IPS-NIHi7 (cell line): ENCODE measurements at regions not wholly inside any gene's neighbourhood (a gene's known extent, or its start where the extent isn't known, plus 50 kb on each side); places are given as distances from the start of the nearest gene placed in this dataset.

Source experiments
- DNase-seq: peaks from one replicate; pipeline ENCODE4 v3.0.0; 2012; ENCODE audit warnings: mixed read lengths; ENCODE audit errors: extremely low spot score

DNA sequence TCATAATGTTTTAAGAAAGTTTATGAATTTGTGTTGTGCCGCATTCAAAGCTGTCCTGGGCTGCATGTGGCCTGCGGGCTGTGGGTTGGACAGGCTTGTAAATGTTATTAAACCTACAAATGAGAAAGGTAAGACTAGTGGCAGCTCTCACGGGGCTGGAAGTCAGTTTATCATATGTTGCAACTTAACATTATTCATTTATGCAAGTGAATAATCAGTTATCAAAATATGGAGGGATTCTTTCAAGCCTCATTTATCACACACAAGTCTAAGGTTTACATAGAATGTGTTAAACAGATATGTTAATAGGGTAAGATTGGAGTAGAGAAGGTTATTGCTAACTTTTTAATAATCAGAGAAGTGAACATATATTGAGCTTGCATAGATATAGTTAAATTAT lies 442.5 kb upstream of the RGS6 start:
- DNase-seq, result no peak

GRCh38 chr14:71491931-71492330 lies 440.3 kb upstream of the RGS6 start:
- DNase-seq, result no peak

DNA sequence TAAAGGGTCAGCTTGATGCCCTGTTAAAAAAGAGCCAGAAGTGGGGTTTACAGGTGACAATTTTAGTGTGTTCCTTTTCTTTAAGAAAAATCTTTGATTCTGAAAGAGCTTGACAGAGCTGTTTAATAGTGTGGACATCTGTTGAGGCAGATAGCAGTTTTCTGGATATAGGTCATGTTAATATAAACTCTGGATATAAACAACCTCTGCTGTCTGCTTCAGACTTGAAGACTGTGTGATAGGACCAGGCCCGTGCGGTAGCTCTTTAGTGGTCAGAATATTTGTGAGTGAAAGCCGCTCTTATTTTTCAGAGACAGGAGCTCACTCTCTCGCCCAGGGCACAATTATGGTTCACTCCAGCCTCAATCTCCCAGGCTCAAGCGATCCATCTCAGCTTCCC lies 439.9 kb upstream of the RGS6 start:
- no peak for DNase-seq

GRCh38 chr14:71497645-71498086 lies 434.6 kb upstream of the RGS6 start:
- DNase-seq, result no peak

DNA sequence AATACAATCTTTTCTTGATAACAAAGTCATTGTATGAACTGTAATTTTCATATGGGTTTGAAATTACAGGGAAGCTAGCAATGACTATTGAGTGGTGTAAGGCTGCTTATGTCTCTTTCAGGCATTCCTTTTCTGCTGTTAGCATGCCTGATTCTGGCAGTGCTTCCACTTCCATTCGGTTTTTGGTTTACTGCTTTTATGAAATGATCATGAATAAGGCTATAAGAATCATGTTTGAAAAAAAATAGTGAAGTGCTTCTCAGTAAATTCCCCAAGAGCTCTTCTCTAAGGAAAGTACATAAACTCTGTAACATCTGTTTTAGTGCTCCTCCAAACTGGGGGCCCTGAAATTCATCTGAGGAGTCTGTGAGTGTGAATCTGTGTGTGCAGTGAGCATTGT lies 434.0 kb upstream of the RGS6 start:
- no peak for DNase-seq

- no peak for DNase-seq
These were observed 433.2 kb upstream of the RGS6 start for GRCh38 chr14:71499018-71499417.

DNA sequence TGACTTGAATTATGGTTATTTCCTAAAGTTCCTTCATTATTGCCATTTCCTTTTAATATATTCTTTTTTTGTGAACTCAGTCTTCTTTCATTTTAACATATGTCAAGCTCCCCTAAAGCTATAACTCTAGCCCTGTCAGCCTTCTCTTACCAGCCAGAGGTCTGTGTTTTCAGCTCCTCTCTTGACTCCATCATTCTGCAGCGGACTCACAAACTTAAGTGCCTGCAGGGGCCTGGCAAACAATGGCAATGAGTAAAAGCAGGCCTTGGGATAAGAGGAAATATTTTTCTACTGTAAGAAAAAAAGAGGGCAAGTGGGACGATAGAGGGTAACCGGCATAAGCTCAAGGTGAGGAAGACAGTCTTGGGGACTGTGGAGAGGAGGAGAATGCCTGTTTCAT lies 424.5 kb upstream of the RGS6 start:
- no peak for DNase-seq

DNA sequence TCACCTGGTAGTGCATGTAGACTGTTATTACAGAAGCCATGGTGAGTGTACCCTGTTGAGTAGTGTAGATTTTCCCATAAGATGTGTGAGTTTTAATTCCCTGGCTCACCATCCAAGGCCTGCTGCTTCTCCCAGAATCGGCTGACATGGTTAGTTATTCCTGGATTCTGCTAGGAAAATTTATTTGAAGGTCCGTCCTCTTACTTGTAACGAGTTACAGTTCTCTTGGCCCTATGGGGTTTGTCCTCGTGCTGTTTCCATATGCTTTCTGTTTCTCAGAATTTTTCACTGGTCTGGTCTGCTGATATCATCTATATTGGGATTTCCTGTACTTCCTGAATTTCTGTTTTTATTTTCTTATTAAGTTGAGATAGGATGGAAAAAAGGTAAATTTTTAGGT lies 423.3 kb upstream of the RGS6 start:
- DNase-seq, result no peak

DNA sequence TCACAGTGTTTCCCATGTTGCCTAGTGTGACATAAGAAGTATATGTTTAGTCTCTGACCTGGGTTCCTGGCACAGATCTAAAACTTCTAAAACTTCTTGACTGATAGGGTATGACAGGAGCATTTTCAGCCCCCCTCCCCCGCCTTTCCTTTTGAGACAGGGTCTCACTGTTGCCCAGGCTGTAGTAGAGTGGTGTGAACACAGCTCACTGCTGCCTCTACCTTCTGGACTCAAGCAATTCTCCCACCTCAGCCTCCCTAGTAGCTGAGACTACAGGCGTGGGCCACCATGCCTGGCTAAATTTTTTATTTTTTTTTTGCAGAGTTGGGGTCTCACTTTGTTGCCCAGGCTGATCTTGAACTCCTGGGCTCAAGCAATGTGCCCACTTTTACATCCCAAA lies 421.1 kb upstream of the RGS6 start:
- no peak for DNase-seq

DNA sequence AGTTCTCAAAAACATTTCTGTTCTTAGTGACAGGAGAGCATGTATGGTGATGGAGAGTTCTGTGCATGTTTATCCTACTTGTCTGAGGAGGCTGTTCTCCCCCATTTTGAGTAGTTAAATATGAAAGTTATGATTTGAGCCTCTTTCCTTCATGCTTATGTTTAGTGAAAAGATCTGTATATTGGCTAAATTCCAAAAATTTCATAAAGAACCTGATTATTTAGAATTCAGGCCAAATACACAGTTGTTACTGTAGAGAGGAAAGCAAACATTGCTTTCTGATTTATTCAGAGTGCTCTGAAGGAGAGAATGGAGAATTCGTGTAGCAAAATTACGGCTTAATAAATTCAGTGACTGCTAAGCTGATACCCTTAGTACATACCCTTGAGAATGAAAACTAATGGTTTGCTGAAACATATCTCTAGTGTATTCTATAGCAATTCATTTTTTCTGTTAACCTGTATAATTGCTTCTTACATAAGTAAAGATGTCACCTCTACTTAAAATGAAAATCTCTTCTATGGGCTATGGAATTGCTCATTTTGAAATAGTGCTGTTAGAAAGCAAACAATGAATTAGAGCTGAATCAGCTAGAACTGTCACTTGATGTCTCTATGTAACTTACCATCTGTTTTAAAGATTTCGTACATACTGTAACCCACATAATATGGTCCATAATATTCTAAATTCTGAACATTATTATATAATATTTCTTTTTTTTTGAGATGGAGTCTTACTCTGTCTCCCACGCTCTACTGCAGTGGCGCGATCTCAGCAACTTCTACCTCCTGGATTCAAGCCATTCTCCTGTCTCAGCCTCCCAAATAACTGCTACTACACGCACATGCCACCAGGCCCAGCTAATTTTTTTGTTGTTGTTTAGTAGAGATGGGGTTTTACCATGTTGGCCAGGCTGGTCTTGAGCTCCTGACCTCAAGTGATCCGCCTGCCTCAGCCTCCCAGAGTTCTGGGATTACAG lies 417.0 kb upstream of the RGS6 start:
- no peak for DNase-seq

DNA sequence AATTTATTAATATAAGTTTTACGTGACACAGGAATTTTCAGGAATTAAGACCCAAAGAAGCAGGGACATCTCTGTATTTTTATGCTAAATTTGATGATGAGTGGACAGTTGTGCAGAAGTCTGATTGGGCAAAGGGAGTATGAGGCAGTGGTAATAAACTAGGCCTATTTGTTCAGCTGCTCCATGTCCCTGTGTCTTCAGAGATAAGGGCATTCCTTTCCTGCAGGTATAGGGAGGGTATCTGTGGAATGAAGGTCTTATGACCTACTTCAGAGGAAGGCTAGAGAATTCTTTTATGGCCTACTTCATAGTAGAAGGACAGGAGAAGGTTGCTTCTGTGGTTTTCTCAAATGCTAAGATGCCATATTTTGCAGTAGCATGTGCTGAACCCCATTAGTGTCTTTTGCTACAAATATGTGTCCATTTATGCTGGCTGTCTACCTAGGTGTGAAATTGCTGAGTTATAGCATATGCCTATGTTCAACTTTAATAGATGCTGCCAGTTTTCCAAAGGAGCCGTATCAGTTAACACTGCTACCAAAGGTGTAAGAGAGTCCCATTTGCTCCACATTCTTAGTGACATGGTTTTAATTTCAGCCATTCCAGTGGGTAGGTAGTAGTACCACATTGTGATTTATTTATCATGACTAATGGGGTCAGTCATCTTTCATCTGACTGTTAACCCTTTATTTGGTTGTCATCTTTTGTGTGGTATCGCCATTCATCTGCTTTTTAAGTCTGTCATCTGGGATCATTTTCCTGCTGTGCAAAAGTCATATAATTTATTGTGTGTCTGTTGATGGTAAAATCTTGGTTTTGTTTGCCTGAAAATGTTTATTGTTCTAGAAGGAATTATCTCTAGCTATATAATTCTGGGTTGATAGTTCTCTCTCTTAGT lies 410.7 kb upstream of the RGS6 start:
- DNase-seq, result no peak

DNA sequence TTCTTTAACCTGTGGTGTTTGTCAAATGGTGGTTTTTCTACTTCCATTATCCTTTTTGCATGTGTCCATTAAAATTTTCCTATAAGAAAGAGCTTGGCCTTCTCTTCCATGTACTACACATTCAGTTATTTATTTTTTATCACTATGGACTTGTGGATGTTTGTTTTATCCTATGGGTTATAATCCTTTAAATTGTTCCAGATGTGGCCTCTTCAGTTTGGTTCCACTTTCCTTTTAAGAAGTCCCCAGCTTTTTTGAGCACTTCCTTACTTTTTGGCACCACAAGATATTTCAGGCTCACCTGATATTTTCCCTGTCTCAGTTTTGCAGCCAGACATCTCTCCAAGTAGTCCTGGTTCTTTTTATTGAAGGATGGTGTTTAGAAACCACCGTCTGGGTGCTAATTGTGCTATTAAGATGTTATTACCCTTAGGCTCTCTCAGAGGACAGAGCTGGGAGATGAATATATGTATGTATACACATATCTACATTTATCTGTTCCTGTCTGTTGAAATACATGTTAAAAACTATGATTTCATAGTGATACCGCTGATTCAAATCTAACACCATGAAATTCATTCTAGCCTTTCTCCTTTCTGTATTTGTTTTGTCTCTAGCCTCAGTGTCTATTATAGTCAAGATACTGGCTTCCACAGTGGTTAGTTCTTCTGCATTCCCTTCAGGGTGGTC lies 408.5 kb upstream of the RGS6 start:
- DNase-seq, result no peak

DNA sequence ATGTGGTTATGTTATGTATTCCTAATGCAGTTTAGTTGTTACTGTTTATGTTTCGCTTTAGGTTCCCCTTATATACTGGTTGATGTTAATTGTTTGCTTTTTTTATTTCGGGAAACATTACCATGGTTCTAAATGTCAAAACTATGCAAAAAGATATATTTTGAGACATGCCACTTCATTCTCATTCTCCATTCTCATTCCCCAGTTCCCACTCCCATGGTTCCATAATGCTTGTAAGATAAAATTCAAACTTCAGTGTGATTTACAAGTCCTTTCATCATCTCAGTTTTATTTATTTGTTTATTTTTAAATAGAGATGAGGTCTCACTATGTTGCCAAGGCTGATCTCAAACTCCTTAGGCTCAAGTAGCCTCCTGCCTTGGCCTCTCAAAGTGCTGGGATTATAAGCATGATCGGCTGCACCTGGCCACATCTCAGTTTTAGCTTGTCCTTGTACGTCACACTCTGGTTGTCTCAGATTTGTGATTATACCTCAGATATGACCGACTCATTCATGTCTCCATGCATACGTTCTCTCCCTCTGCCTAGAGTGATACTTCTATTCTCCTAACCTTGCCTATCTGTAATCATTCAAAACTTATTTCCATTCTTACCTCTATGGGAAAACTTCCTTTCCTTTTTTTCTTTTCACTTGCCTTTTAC lies 407.8 kb upstream of the RGS6 start:
- DNase-seq, result no peak

DNA sequence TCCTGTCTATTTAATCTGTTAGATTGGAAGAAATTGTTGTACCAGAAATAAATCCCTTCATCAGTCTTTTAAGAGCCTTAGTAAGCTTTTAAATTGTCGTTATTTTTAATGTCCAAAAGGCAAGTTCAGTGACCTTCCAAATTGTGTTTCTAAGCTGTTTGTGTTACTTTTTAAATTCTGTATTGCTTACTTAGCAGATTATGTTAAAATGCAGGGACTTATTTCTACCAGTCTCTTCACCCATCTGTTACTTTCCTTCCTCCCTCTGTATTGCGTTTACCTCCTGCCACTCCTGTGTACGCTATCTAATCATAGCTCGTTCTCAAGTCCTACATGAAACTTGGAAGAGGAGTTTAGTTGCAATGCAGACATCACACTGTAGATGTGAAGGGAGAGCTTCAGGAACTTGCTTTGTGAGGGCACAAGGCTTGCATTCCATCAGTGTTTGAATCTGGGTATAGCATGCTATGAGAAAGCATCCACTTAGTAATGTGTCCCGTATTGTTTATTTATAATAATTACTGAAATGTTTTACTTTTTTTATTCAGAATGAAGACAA lies 406.5 kb upstream of the RGS6 start:
- DNase-seq, result no peak

DNA sequence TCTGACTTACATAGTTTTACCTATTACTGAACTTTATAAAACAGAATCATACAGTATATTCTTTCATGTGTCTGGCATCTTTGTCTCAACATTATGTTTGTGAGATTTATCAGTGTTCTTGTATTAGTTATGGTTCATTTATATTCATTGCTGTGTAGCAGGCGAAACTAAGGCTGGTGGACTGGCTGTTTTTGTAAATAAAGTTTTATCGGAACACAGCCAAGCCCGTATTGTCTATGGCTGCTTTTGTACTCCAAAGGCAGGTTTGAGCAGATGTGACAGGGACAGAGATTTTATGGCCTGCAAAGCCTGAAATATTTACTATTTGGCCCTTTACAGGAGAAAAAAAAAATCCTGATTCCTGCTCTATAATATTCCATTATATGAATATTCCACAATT lies 405.8 kb upstream of the RGS6 start:
- DNase-seq, result no peak

- DNase-seq, result no peak
These were observed 404.4 kb upstream of the RGS6 start for GRCh38 chr14:71527838-71528237.

GRCh38 chr14:71529848-71530247 lies 402.4 kb upstream of the RGS6 start:
- DNase-seq, result no peak

- no peak for DNase-seq
These were observed 399.9 kb upstream of the RGS6 start for GRCh38 chr14:71532344-71532743.

GRCh38 chr14:71532790-71533189 lies 399.4 kb upstream of the RGS6 start:
- DNase-seq, result no peak

- no peak for DNase-seq
These were observed 398.8 kb upstream of the RGS6 start for GRCh38 chr14:71533390-71533789.

DNA sequence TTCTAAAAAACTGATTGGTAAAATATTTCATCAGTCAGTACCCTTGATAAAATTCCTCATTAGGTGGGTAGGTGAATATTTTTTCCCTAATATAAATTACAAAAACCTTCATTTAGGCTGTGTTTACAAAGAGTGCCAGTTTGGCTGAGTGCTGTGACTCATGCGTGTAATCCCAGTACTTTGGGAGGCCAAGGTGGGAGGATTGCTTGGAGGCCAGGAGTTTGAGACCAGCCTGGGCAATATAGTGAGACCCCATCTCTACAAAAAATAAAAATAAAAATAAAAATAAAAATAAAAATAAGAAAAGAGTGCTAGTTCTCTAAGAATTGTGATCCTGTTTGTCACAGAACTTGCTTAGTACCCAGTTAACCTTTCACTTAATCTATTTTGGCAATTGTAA lies 398.4 kb upstream of the RGS6 start:
- no peak for DNase-seq
